Left lobe of liver (tissue), 2 donors: ENCODE measurements at regions not wholly inside any gene's neighbourhood (a gene's known extent, or its start where the extent isn't known, plus 50 kb on each side); places are given as distances from the start of the nearest gene placed in this dataset.
"Not testable (repeated sequence)": the region's sequence is repeated elsewhere in the genome, so short reads cannot be mapped to it uniquely, and the experiment has no call there.

Source experiments
- ATAC-seq: fragments of 200-7000 bp; cut with Tn5 transposase; one replicate; pipeline ENCODE4 v1.9.1; 2020; ENCODE audit warnings: mild to moderate bottlenecking, moderate library complexity
- DNase-seq: peaks from one replicate; pipeline ENCODE4 v3.0.0-alpha.2; 2020; ENCODE audit warnings: low spot score
- donor health status: DM: no; HTN: no; CAD: no; lungs with moderate emphysema.
- donor health status: DM: no; HTN: yes; CAD: no.

GRCh38 chr4:26233350-26233749 is 87.5 kb upstream of the RBPJ start:
- ATAC-seq (no peak), DNase-seq (no peak)

GRCh38 chr4:26235500-26235899 is 85.3 kb upstream of the RBPJ start:
- no peak for ATAC-seq
- DNase-seq: no peak

GRCh38 chr4:26237916-26238315 is 82.9 kb upstream of the RBPJ start:
- DNase-seq (no peak), ATAC-seq (no peak)

- no peak for ATAC-seq
Measured at GRCh38 chr4:26238426-26238777, 82.4 kb upstream of the RBPJ start.

GRCh38 chr4:26238778-26239679 is 81.8 kb upstream of the RBPJ start:
- DNase-seq (no peak), ATAC-seq (no peak)

More at GRCh38 chr4:26238426-26238777, 82.4 kb upstream of the RBPJ start:
- no peak for DNase-seq

- DNase-seq (no peak), ATAC-seq (no peak)
Measured at GRCh38 chr4:26239801-26240200, 81.0 kb upstream of the RBPJ start.

- ATAC-seq: no peak
- DNase-seq: no peak
Measured at GRCh38 chr4:26241179-26241578, 79.6 kb upstream of the RBPJ start.

GRCh38 chr4:26242451-26242850 is 78.4 kb upstream of the RBPJ start:
- ATAC-seq: no peak

GRCh38 chr4:26244138-26244537 is 76.7 kb upstream of the RBPJ start:
- DNase-seq, ATAC-seq: not testable (repeated sequence)

More at GRCh38 chr4:26242451-26242850, 78.4 kb upstream of the RBPJ start:
- no peak for DNase-seq

GRCh38 chr4:26248647-26249046 is 72.2 kb upstream of the RBPJ start:
- DNase-seq (no peak), ATAC-seq (no peak)

- DNase-seq: no peak
Measured at GRCh38 chr4:26252349-26253025, 68.3 kb upstream of the RBPJ start.

GRCh38 chr4:26253968-26254367 is 66.8 kb upstream of the RBPJ start:
- DNase-seq: no peak
- ATAC-seq: no peak

More at GRCh38 chr4:26252349-26253025, 68.3 kb upstream of the RBPJ start:
- no peak for ATAC-seq

GRCh38 chr4:26255989-26256388 is 64.8 kb upstream of the RBPJ start:
- DNase-seq: no peak
- no peak for ATAC-seq

GRCh38 chr4:26257444-26257843 is 63.4 kb upstream of the RBPJ start:
- not testable (repeated sequence) for DNase-seq, ATAC-seq

GRCh38 chr4:26257850-26258249 is 63.0 kb upstream of the RBPJ start:
- ATAC-seq (no peak), DNase-seq (no peak)

- no peak for ATAC-seq
- DNase-seq: no peak
Measured at GRCh38 chr4:26260571-26260970, 60.2 kb upstream of the RBPJ start.

- no peak for ATAC-seq
- DNase-seq: no peak
Measured at GRCh38 chr4:26261405-26261804, 59.4 kb upstream of the RBPJ start.

GRCh38 chr4:26263165-26263564 is 57.6 kb upstream of the RBPJ start:
- no peak for DNase-seq
- no peak for ATAC-seq

- DNase-seq (no peak), ATAC-seq (no peak)
Measured at GRCh38 chr4:26264109-26264508, 56.7 kb upstream of the RBPJ start.

GRCh38 chr4:26267087-26267486 is 53.7 kb upstream of the RBPJ start:
- DNase-seq: no peak
- no peak for ATAC-seq

GRCh38 chr4:26268246-26268645 is 52.6 kb upstream of the RBPJ start:
- DNase-seq (no peak), ATAC-seq (no peak)

- DNase-seq (no peak), ATAC-seq (no peak)
Measured at GRCh38 chr4:26269038-26269437, 51.8 kb upstream of the RBPJ start.
